ENCODE measurements at regions not wholly inside any gene's neighbourhood (a gene's known extent, or its start where the extent isn't known, plus 50 kb on each side); places are given as distances from the start of the nearest gene placed in this dataset.
"Not testable (repeated sequence)": the region's sequence is repeated elsewhere in the genome, so short reads cannot be mapped to it uniquely, and the experiment has no call there.

GRCh38 chr18:4528405-4528804 is 73.3 kb upstream of the DLGAP1 start:
- no peak for DNase-seq

- DNase-seq: not testable (repeated sequence)
Observed at GRCh38 chr18:4527826-4528225, 72.7 kb upstream of the DLGAP1 start.

DNA sequence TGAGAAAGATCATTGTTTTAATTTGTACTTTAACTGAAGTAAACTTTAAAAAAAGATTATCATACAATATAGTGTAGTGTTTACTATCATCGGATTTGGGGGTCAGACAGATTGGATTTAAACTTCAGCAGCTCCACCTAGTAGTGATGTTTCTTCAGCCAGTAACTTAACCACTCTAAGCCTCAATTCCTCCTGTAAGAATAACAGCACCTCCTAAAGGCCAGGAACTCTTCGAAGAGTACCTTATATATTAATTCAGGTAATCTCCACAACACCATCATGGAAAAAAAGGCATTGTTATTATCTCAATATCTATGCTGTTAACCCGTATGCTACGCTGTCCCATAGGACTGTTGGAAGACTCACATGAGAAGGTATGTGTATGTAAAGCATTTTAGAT is 69.0 kb upstream of the DLGAP1 start:
- no peak for DNase-seq

- DNase-seq: no peak
Observed at GRCh38 chr18:4511166-4511565, 56.1 kb upstream of the DLGAP1 start.

DNA sequence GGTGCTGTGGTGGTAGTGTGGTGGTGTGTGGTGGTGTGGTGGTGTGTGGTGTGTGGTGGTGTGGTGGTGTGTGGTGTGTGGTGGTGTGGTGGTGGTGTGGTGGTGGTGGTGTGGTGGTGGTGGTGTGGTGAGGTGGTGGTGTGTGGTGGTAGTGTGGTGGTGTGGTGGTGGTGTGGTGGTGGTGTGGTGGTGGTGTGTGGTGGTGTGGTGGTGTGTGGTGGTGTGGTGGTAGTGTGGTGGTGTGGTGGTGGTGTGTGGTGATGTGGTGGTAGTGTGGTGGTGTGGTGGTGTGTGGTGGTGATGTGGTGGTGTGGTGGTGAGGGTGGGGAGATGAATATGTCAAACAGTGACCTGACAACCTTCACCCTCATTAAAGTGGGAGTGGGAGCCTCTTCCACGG is 55.6 kb upstream of the DLGAP1 start:
- DNase-seq: no peak

DNA sequence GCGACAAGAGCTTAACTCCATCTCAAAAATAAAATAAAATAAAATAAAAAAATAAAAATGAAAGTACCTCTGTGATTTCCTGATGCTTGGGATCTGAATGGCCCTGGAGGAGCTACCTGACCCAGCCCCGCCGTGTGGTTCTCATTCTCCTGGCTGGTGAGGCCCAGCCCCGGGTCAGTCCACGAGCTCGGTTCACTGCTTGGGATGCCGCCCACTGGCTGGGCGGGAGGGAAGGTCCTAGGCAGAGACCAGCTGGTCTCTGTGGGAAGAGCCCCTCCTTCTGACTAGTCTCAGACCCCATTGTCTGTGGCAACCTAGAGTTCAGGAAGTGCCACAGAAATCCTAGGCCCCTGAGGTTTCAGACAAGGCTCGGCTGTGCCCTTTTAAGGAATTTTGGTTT is 55.1 kb upstream of the DLGAP1 start:
- no peak for DNase-seq
